HG02981 (cell line): ENCODE measurements at regions not wholly inside any gene's neighbourhood (a gene's known extent, or its start where the extent isn't known, plus 50 kb on each side); places are given as distances from the start of the nearest gene placed in this dataset.

Experiments used
- ATAC-seq: cut with Tn5 transposase; IDR thresholded peaks from one replicate; pipeline ENCODE4 v1.9.1; 2021; ENCODE audit warnings: mild to moderate bottlenecking, moderate library complexity; ENCODE audit not compliant: unreplicated experiment

GRCh38 chr11:121755906-121756305, 303.1 kb upstream of the SORL1-AS1 start:
- no peak for ATAC-seq

- no peak for ATAC-seq
These were observed 302.4 kb upstream of the SORL1-AS1 start for GRCh38 chr11:121755191-121755590.

GRCh38 chr11:121754598-121754997, 301.8 kb upstream of the SORL1-AS1 start:
- ATAC-seq: no peak

- no peak for ATAC-seq
These were observed 296.9 kb upstream of the SORL1-AS1 start for GRCh38 chr11:121749691-121750090.

DNA sequence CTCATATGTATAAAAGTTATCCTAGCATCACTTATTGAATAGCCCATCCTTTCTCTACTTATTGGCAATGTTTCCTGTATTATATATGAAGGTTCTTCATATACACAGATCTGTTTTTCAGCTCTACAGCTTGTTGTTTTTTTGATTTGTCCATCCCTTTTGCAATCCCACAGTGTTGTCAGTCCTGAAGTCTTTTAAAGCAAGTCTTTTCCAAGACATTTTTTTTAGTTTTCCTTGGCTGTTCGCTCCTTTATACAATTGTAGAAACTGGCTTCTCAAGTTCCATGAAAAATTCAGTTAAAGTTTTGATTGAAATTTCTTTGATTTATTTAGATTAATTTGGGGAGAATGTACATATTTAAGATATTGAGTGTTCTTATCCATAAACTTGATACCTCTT, 295.3 kb upstream of the SORL1-AS1 start:
- ATAC-seq: no peak

GRCh38 chr11:121743285-121743684, 290.5 kb upstream of the SORL1-AS1 start:
- no peak for ATAC-seq

DNA sequence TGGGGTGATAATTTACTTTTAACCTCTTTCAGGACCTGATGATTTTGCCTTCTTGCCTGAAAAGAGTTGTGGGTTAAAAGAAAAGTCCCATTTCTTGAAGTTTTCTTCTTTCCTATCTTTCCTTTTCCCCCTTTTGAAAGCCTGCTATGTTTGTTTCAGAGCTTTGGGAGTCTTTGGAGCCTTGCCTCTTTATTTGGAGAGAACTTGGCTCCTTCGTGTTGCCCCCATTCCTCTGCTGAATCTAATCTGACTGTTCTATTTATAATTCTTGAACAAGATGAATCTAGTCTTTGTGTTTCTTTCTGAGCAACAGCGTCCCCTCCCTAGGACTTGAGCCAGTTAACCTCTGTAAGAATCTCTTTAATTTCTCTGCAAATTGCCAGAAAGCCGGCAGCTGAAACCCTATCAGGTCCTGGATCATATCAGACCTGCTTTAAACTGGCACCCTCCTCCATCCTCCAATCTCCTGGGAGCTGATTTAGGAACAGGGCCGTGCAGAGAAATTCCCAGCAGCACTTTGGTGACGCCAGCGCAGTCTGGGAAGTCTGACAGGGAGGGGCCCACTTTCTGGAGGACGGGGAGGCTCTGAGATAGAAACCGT, 289.1 kb upstream of the SORL1-AS1 start:
- no peak for ATAC-seq

DNA sequence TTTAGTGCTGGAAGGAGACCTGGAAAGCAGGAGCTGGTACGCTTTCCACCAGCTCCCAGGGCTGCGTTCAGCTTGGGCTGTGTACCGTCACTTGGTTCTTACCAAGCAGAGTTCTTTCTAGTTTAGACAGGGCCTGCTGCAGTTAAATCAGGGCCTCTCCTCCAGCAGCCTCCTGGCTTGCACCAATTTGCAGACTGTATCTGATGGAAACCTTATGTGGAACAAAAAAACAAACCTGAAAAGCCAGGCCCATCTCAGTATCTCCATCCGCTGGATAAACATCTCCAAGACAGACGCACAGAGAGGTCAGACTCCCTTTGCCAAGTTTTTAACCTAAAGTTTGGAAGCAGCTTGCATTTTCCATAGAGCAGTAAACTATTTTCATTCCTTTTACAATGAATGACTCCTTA, 288.6 kb upstream of the SORL1-AS1 start:
- no peak for ATAC-seq

DNA sequence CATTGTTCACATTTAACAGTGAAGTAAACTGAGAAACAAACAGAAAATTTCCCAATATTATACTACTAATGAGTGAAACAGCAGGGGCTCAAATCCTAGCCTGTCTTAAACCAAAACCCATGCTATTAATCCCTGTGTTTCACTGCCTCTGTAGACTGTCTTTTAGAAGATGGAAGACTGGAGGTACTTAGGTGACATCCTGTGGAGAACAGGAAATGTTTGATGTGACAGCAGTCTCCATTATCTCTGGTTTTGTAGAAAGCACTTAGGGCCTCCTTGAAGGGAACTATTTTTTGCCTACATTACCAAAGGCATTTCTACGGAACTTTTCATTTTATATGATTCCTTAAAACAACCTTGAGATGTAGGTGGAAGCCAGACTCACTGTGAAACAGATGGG, 288.1 kb upstream of the SORL1-AS1 start:
- ATAC-seq: no peak

GRCh38 chr11:121733858-121734257, 281.1 kb upstream of the SORL1-AS1 start:
- ATAC-seq: no peak

GRCh38 chr11:121727942-121728341, 275.2 kb upstream of the SORL1-AS1 start:
- no peak for ATAC-seq

- no peak for ATAC-seq
These were observed 270.5 kb upstream of the SORL1-AS1 start for GRCh38 chr11:121723246-121723741.

- no peak for ATAC-seq
These were observed 269.9 kb upstream of the SORL1-AS1 start for GRCh38 chr11:121722431-121723245.

DNA sequence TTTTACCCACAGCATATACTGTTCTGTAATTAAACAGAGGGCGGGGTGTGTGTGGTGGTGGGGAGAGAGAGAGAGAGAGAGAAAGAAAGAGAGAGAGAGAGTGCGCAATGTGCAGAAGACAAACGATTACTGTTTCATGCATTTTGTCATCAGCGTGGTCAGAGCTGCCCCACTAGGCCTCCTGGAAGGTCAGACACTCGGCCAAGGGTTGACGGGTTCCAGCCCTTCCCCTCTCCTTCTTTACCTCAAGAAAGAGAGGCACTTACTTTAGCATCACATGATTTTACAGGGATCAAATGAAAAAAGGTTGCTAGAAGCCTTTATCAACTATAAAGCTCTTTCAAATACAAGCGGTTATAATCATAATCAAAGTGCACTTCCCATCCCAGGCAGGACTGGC, 269.2 kb upstream of the SORL1-AS1 start:
- no peak for ATAC-seq

GRCh38 chr11:121721448-121721847, 268.7 kb upstream of the SORL1-AS1 start:
- ATAC-seq: no peak

- no peak for ATAC-seq
These were observed 264.5 kb upstream of the SORL1-AS1 start for GRCh38 chr11:121717296-121717695.

GRCh38 chr11:121716060-121716459, 263.3 kb upstream of the SORL1-AS1 start:
- ATAC-seq: no peak

DNA sequence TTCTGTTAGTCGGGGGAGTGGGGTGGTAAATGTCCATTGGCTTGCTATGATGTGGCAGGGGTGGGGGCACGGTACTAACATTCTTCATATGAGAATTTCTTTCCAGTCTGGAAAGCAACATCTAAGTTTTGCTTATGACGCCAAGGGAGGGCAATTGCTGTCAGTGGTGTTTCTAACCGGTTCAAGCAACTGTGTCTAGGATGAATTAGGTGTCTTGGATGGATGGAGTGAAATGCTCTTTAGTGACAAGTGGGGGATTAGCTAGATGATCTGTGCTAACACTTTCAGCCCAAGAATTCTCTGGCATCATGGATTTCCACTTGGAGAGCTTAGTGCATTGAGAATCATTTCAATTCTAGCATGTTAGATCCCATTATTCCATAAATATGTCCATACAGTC, 262.6 kb upstream of the SORL1-AS1 start:
- no peak for ATAC-seq

GRCh38 chr11:121714351-121714750, 261.6 kb upstream of the SORL1-AS1 start:
- ATAC-seq: no peak

- no peak for ATAC-seq
These were observed 259.2 kb upstream of the SORL1-AS1 start for GRCh38 chr11:121711939-121712338.

DNA sequence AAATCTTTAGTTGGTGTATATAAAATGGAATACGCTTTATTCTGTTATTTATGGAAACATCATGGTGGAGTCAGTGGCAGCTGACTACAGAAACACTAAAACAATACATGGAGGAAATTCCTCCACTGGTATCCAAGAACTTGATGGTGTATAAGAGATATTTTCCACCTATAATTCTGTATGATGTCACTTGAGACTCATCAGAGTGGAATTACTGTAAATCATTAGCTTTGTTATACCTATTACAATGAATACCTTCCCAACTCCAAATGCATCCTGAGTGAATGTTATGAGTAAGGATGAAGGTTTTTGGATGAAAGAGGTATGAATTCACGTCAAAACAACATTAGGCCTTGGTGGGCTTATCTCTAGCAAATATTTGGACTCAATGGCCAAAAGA, 258.5 kb upstream of the SORL1-AS1 start:
- ATAC-seq: no peak

- ATAC-seq: no peak
These were observed 254.2 kb upstream of the SORL1-AS1 start for GRCh38 chr11:121706884-121707420.
